ENCODE measurements at regions not wholly inside any gene's neighbourhood (a gene's known extent, or its start where the extent isn't known, plus 50 kb on each side); places are given as distances from the start of the nearest gene placed in this dataset.
"Not testable (repeated sequence)": the region's sequence is repeated elsewhere in the genome, so short reads cannot be mapped to it uniquely, and the experiment has no call there.

- TF ChIP-seq CTCF, POLR2A (IDR thresholded peaks at IDR 0.05): not testable (repeated sequence)
Observed at GRCh38 chr12:4150355-4150754, 123.2 kb upstream of the CCND2 start.
